AG08396 (cell line): ENCODE measurements at regions not wholly inside any gene's neighbourhood (a gene's known extent, or its start where the extent isn't known, plus 50 kb on each side); places are given as distances from the start of the nearest gene placed in this dataset.
"Not testable (repeated sequence)": the region's sequence is repeated elsewhere in the genome, so short reads cannot be mapped to it uniquely, and the experiment has no call there.

ENCODE experiments used
- DNase-seq: peaks from one replicate; pipeline ENCODE4 v3.0.0; 2012; ENCODE audit warnings: low spot score, mixed read lengths

DNA sequence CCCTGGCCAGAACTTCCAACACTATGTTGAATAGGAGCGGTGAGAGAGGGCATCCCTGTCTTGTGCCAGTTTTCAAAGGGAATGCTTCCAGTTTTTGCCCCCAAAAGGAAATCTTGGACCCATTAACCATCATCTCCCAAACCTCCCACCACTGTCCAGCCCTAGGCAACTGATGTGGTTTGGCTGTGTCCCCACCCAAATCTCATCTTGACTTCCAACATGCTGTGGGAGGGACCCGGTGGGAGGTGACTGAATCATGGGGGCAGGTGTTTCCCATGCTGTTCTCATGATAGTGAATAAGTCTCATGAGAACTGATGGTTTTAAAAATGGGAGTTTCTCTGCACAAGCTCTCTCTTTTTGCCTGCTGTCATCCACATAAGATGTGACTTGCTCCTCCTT, 119.1 kb upstream of the RMDN2 start:
- DNase-seq: not testable (repeated sequence)

DNA sequence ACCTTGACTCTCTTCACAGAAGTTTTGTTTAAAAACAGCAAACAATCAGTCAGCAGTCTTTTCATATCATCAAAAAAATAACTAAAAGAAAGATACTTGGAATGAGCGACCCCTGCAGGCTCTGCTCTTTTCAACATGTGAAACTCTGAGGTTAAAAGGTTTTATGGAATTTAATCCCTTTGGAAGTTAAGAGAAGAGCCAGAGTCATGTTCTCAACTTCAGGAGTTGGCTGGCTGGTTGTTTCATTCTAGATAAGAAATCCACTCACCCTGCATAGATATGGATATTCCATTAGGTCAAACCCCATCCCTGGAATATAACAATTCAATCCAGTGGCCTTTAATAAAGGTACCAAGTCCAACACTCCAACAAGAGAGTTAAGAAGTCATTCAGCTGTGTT, 115.6 kb upstream of the RMDN2 start:
- no peak for DNase-seq

DNA sequence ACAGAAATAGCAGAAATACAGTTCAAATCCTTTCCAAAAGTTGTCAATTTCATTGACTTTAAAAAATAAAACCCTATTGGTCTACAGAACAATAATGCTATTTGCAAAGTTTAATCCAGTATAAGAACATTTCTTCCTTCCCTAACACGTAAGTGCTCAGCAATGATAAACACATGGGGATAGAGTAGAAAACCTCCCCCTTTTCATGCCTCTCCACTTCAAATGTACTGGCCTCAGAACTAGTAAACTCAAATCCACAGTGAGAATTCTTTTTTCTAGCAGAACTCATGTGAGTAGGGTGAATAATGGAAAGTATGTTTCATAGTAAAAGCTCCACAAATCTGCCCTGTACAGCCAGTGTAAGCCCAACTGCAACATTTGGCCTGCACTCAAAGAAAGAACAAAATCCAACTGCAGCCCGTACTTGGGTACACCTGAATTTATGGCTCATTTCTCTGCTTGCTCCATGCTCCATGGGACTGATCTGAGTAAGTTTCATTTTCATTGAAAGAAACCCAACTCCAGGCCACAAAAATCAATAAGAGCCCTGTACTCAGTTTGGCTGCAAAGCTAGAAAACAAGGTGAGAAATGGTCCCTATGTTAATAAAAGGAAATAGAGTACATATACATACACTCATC, 115.0 kb upstream of the RMDN2 start:
- no peak for DNase-seq

DNA sequence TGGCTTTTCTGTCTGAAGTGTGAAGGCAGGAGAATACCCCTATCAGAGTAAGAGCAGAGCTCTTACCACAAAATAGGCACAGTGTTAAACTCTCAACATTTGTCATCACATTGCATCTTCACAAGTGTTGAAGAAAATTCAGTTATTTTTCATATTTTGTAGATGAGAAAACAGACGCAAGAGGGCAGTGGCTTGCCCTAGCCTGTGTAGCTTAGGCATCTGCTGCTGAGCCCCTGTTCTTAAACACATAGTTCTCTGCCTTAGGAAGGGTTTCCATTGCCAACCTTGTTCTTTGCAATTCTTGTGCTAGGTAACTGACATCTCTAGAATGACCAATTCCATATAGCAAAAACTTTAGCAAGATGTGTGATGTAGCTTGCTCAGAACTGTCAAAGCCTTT, 112.7 kb upstream of the RMDN2 start:
- DNase-seq: no peak

DNA sequence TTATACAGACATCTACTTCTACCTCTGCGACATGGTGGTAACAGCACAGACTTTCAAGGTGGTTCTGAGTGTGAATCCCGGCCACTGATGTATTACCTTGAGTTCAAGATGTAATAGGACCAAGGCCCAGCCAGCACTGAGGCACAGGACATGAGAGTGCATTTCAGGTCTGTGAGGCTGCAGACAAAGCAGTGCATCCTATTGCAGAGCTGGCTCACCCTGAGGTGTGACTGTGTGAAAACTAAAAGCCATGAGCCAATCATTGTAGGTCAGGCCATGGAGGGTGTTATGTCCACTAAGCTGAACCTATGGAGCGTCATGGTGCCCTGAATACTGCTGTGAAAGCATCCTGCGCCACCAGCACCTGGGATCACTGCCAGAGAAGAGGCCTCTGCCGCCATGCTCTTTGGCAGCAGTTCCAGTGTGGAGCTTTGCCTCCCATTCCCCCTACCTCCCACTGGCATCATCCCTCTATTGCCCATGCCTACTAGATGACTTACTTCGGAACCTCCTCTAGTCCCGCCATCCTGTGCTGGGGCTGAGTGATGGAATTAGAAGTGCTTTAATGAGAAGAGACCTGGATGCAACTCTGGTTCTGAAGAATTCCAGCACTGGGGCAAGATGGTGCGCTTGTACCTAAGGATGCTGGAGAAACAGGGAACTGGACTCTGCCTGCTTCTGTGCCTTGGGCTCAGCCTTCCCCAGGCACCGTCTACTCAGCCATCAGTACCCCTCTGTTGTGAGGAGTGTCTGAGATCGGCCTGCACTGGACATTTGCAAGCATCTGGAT, 112.0 kb upstream of the RMDN2 start:
- no peak for DNase-seq

DNA sequence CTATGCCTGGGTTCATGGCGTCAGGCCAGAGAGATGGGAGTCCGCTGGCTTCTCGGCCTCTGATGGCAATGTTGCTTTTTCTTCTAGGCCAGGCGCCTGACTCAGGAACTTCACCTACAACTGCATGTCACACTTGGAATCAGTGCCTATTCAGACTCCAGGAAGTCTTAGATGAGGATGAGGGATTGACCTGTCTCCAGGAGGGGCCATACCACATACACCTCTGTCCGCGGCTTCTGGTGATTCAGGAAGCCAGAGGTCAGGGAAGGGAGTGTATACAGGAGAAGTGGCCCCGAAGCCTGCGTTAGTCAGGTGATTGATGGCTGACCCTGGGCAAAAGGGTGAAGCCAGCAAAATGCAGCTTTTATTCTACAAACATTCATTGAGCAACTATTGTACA, 109.1 kb upstream of the RMDN2 start:
- no peak for DNase-seq

DNA sequence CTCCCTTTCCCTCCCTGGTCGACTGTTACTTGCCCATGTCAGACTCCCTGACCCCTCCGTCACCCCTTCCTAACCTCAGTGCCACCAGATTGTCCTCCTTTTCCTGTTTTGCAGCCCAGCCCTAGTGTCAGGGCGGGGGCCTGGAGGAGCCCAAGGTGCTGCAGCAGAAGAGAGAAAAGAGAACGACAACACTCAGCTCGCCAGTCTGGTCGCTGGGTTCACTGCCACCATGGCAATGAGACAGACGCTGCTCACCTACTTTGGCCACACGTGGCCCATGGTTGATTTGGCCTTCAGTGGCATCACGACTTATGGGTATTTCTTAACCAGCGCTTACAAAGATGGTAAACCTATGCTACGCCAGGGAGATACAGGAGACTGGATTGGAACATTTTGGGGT, 108.4 kb upstream of the RMDN2 start:
- no peak for DNase-seq

DNA sequence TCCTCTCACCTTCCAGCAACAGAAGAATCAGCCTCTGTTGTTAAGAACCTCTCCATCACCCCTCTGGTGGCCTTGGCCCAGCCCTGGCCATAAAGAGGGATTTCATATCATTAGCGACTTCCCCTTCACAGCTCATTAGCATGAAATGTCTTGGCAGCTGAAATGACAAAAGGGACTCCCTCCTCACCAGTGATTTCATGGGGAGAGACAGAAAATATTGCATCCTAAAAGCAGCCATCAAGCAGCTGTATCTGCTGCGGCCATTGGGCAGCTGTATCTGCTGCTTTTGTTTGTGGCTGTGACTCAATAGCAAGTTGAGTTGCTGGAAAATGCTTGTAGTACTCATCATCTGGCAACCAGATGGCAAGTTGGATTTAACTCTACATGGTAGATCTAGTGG, 105.9 kb upstream of the RMDN2 start:
- peak; percentile 72 for DNase-seq

DNA sequence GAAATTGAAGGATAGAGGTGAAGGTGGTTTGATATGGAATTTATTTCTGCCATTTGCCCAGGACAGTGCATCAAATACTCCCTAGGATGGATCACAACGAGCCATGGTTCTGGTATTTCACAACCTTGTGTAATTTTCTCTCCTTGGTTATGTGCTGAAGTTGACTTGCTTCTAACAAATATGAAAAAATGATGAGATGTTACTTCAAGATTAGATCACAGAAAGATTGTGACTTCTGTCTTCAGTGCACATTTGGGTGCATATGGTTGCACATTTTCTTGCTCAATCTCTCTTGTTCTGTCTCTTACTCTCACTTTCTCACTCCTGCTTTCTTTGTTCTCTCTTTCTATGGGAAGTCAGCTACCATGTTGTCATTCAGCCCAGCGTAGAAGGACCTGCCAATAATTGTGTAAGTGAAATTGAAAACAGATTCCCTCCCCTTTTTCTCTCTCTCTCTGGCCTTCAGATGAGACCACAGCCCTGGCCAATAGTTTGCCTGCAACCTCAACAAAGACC, 104.6 kb upstream of the RMDN2 start:
- DNase-seq: no peak

DNA sequence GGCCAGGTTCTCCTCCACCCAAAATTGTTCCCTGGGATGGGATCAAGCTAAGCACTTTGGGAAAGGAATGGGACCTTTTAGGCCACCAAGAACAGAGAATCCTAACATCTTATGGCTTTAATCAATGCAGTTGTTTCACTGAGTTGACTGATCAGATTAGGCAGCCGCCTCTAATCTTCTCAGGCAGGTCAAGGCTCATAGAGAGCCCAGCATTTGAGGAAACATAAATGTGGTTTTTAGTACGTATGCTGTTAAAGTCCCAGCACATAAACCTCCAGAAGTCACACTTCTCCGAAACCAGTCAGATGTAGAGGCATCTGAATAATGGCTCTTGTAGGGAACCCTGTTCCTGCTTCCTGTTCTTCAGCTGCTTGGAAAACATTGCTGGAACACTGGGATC, 99.5 kb upstream of the RMDN2 start:
- DNase-seq: no peak

DNA sequence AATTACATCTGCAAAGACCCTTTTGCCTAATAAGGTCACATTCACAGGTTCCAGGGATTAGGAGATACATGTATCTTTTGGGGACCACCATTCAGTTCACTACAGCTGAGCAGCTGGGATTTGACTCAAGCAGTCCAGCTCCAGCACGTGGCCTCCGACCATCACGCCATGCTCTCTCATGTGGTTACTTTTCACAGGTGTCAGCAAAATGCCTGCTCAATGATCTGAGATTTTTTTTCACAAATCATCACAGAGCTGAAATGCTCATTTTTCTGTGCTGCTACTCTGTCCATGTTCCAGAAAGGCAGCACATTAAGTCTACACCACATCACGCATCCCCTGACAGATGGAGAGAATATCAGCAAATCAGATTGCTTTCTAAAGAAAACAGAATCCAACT, 98.5 kb upstream of the RMDN2 start:
- DNase-seq: no peak

DNA sequence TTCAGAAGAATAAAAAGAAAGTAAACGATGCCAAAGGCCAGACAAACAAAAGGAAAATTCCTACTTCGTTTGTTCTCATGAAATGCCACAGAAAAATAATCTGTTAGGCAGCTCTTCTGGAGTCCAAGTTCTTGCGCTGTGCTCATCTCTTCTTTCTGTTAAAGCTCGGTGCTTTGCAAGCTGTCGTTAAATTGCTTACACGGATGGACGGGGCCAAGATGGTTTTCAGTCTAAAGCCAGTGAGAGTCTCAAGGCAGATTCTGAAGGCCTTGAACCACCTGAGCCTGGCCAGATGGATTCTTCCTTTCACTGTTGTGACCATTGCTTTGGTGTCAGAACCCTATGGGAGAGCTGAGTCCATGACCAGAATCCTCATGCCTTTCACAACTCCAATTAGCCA, 97.6 kb upstream of the RMDN2 start:
- DNase-seq: no peak

DNA sequence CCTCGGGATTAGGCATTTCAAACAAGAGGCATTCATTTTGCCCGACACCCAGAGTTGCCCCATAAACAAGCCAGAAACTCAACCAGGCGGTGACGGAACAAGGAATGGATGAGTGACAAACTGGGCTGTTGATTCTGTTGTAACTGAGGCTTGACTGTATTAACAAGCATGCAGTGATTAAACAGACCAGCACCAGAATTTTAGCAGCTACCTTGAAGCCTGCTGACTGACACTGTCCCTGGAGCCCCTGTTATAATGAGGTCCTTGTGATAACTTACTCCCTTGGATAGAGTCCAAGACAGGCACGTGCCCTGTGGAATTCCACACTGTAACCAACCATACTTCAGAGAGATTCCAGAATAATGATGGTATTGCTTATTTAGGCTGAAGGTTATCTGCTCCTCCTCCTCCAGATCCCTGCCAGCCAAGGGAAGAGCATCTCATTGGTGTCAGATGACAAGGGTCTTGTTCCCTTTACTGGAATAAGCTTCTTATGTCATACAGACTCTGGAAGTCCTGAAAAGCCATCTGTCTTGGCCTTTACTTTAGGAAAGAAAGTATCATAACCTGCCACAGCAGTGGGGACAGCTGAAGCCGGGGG, 97.1 kb upstream of the RMDN2 start:
- peak; percentile 45 for DNase-seq

DNA sequence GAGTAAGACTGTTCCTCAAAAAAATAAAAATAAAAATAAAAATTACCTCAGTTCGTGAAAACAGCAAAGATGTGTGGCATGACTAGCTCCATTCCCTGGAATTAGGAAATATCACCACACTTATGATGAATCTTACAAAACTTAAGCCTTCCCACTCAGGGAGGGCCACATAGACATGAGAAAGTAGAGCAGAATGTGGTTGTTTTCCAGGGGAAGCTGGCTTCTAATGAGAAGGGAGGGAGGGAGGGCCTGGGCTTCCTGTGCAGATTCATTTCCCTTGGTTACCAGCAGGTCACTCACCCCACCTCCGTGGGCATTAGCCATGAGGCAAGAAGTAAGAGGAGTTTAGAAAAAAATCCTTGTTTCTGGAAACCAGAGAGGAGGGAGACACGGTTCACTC, 95.9 kb upstream of the RMDN2 start:
- peak; percentile 77 for DNase-seq

DNA sequence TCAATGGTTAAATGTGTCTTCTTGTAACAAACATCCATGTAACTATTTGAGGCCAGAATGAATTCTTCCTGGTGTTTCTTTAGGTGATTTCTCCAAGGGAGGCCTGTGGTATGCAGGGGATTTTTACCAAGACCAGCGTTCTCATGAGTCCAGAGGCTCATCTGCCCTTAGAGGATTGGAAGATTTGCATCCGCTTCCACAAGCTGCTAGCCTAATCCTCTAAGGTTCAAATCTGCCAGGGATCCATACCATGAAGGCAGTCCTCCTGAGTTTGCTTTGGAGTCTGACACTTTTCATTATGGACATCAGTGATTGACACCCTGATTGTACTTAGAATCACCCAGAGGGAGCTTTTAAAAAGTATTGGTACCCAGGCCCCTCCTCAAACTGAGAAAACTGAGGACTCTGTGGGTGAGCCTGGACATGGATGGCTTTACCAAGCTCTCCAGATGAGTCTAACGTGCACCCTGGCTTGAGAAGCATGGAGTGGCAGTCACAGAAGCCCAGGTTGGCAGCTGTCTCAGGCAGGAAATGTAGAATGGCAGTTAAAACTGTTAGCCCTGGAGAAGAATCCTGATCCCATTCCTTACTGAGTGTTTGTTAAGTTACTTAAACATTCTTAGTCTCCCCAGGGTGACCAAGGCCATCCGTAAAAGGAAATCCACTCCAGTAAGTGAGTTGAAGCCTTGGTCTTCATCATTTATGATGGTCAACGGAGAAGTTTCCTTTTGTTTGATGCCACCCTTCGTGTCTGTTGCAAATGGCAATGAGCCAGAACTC, 95.3 kb upstream of the RMDN2 start:
- DNase-seq: no peak

DNA sequence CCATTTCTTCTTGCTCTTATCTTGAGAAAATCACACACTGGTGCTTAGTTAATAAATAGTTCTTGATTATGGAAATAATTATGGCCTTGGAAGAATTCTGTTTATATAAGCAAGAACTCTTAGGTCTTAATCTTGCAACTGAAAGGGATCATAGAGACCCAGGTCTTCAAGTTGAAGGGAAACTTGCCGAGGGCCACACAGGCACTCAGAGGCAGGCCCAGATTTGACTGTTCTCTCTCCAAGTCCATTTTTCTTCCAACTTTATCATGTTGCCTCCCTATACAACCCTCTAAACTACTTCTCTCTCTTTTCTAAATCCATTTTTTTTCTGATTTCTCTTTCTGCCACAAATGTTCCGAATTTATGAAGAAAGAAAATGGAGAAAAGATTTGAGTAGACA, 94.5 kb upstream of the RMDN2 start:
- DNase-seq: no peak

DNA sequence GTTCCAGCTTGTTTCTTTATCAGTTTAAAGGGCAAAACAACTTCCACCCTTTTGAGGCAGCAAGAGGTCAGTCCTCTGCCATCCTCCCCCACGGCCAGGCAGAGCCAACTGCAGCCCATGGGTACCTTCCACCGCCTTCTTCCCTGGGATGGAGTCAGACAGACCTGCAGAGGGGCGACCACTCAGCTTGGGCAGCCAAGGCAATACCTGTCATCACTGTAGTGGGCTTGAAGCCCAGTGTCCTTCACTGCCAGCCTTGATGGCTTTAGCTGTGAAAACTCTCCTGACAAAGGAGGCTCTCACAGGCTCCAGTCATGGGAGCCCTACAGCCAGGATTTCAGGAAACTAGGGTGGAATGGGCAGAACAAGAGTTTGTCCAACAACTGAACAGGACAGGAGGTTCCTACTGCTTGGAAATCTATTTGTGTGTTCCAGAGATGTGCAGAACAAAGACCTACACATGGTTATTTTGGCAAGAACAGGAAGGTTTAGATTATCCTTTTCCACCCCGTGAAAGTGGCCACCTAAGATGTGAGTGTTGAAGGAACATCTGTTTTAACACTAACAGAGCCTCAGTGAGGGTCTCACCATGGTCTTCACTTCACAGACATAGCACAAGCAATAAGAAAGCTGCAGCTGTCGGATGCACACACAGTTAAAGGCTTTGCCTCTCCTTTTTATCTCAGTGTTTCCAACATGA, 93.9 kb upstream of the RMDN2 start:
- no peak for DNase-seq

DNA sequence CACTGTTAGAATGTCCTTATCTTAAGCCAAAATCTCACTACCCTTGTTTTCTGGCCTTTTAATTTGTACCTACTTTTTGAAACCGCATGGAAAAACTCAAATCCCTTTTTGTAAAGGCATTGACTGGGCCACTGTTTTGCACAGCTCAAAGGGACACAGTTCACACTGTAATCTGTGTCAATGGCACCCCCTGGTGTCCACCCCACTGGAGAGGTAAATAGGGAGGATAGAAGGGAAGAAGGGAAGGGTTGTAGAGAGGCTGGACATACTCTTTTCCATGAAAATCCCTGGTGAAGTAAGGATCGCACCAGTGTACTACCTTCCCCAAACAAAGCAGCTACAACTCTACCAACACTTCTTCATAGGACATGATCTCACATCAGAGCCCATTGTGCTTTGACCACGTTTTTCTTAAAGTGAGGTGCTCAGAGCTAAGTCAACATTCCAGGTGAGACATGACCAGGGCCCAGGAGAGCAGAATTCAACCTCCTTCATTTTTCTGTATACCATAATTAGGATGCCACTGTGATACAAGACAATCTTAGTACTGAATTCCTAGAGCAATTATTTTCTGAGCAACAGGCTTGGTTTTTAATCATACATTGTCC, 92.4 kb upstream of the RMDN2 start:
- DNase-seq: peak; percentile 56

DNA sequence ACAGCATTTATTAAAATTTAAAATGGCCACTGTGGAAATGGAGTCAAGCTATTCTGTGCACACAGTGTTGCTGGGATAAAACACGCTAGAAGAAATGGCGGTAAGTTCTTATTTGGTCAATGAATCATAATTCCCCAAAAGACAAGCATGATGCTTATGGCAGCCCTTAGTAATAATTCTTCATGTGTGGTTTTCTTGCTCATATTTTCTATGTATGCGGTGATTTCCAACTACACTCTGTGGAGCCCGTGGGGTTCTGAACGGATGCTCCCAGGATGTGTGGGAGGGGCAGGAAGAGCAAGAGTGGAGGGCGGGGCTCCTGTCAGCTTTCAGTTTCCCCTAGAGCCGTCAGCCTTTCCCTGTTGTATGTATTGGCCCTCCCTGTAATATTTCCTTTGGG, 91.7 kb upstream of the RMDN2 start:
- no peak for DNase-seq

DNA sequence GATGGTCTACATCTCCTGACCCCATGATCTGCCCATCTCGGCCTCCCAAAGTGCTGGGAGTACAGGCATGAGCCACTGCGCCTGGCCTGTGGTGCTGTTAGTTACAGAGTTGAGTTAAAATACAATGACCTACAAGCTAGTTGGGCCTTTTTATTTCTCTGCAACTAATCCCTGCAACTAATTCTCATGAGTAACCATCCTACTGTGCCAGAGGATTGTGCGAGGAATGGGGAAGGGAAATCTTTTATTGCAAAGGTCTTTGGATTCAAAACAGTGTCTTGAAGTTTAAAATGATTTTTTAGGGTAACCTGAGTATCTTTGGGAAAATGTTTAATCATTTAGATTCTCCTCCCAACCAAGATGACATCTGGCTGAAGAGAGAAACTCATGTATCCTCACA, 88.8 kb upstream of the RMDN2 start:
- no peak for DNase-seq

DNA sequence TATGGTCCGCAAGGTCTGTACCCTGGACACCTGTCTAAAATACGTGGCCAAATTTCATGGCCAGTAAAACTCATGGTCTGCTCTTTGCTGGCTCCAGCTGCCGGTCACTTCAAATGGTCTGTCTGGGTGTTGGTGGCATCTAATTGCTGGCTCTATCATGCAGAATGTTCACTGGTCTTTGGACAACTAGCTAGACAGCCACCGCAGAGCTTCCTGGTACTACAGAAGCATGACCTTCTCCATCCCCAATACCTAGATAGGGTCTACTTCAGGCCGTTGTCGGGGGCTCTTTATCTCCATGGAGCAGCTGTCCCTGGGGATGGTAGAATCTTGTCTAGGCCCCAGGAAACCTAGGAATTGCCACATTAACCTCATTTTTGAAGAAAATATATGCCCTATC, 88.4 kb upstream of the RMDN2 start:
- DNase-seq: no peak
